Activated naive CD4-positive, alpha-beta T cell treated with anti-CD3 and anti-CD28 coated beads, Interleukin-2, amount 10 ng/mL, durations not matched to agents 7 days and 5 days (primary cell): ENCODE measurements at regions not wholly inside any gene's neighbourhood (a gene's known extent, or its start where the extent isn't known, plus 50 kb on each side); places are given as distances from the start of the nearest gene placed in this dataset.
"Not testable (repeated sequence)": the region's sequence is repeated elsewhere in the genome, so short reads cannot be mapped to it uniquely, and the experiment has no call there.

Experiments used
- CTCF ChIA-PET: fragments of 350-600 bp; sonication (Branson Sonifier 250); formaldehyde crosslinking; loops from one replicate; lab custom pipeline; 2021; ENCODE audit warnings: antibody characterized with exemption; lab: Charles Lee
- DNase-seq: peaks from one replicate; pipeline ENCODE4 v3.0.0-alpha.2; 2020
- H3K27ac Mint-ChIP-seq: one replicate; pipeline ENCODE4 v1.8.0; 2021; ENCODE audit warnings: mild to moderate bottlenecking, moderate library complexity, mixed read lengths
- H3K27me3 Mint-ChIP-seq: one replicate; pipeline ENCODE4 v1.8.0; 2021; ENCODE audit warnings: mild to moderate bottlenecking, mixed read lengths
- H3K36me3 Mint-ChIP-seq: one replicate; pipeline ENCODE4 v1.8.0; 2021; ENCODE audit warnings: mixed read lengths
- H3K4me1 Mint-ChIP-seq: one replicate; pipeline ENCODE4 v1.8.0; 2021; ENCODE audit warnings: mixed read lengths
- H3K4me3 Mint-ChIP-seq: one replicate; pipeline ENCODE4 v1.8.0; 2021; ENCODE audit warnings: mild to moderate bottlenecking, moderate library complexity, mixed read lengths
- H3K9me3 Mint-ChIP-seq: one replicate; pipeline ENCODE4 v1.8.0; 2021; ENCODE audit warnings: mixed read lengths

- H3K27me3 Mint-ChIP-seq = no peaks in the 10 kb centered on the region
- H3K27ac Mint-ChIP-seq = no peak overlapping the region
- H3K4me3 Mint-ChIP-seq = no peak overlapping the region
- no peak for DNase-seq
- CTCF ChIA-PET = no interaction called here
- no peaks in the 10 kb centered on the region for H3K9me3 Mint-ChIP-seq
- H3K36me3 Mint-ChIP-seq = no peaks in the 10 kb centered on the region
- H3K4me1 Mint-ChIP-seq = no peaks in the 10 kb centered on the region
Measured at GRCh38 chr7:11252705-11253272, 279.1 kb downstream of the PHF14 start.

DNA sequence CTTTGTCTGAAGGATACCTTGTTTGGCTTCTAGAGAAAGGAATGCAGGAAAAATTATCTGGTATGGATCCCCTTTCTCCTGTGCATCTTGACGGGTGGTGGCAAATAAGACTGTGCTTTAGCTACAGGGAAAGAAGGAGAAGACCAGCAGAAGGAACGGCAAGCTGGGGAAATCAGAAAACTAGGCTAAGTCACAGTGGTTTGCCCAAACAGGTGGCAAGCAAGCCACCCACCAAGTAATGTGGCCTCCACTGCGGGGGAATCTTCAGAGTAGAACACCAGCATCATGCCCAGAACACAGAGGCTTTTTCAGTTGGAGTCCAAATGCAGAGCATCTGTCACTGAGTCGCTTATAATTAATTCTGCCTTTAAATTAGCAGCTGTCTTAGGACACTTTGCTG, 282.8 kb downstream of the PHF14 start:
- H3K27me3 Mint-ChIP-seq = no peaks in the 10 kb centered on the region
- no peak overlapping the region for H3K27ac Mint-ChIP-seq
- H3K9me3 Mint-ChIP-seq = no peaks in the 10 kb centered on the region
- CTCF ChIA-PET = no interaction called here
- no peak for DNase-seq
- no peaks in the 10 kb centered on the region for H3K36me3 Mint-ChIP-seq
- no peak overlapping the region for H3K4me3 Mint-ChIP-seq
- no peaks in the 10 kb centered on the region for H3K4me1 Mint-ChIP-seq

GRCh38 chr7:11261470-11261869, 287.8 kb downstream of the PHF14 start:
- H3K36me3 Mint-ChIP-seq = no peaks in the 10 kb centered on the region
- no peak overlapping the region for H3K4me3 Mint-ChIP-seq
- no peak for DNase-seq
- H3K27ac Mint-ChIP-seq = no peak overlapping the region
- H3K9me3 Mint-ChIP-seq = no peaks in the 10 kb centered on the region
- H3K4me1 Mint-ChIP-seq = no peaks in the 10 kb centered on the region
- H3K27me3 Mint-ChIP-seq = no peaks in the 10 kb centered on the region
- CTCF ChIA-PET = no interaction called here

DNA sequence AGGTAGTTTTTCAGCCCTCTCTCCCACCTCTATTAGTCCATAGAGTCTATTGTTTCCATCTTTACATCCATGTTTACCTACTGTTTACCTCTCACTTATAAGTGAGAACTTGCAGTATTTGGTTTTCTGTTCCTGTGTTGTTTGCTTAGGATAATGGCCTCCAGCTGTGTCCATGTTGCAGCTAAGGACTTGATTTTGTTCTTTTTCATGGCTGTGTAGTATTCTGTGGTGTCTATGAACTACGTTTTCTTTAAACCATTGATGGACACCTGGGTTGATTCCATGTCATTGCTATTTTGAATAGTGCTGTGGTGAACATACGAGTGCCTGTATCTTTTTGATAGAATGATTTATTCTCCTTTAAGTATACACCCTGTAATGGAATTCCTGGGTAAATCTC, 292.4 kb downstream of the PHF14 start:
- no peaks in the 10 kb centered on the region for H3K9me3 Mint-ChIP-seq
- H3K36me3 Mint-ChIP-seq = no peaks in the 10 kb centered on the region
- H3K27me3 Mint-ChIP-seq = no peaks in the 10 kb centered on the region
- no peaks in the 10 kb centered on the region for H3K4me1 Mint-ChIP-seq
- no peak for DNase-seq
- no peak overlapping the region for H3K27ac Mint-ChIP-seq
- H3K4me3 Mint-ChIP-seq = no peak overlapping the region
- CTCF ChIA-PET = no interaction called here

DNA sequence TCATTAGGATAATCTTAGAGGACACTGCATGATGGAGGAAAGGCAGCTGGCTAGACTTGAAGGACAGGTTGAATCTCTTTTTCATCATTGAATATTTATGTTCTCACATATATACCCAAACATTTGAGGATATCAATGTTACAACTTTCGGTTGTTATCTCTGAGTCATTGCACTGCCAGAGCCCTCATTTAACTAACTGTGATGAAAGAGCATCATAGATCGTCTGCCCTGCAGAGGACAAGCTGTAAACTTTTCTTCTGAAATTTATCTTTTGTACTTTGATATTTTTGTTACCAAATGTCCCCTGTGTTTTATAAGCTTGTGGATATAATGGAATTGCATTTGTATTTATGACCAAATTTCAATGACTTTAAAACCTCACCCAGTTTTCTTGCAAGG, 298.7 kb downstream of the PHF14 start:
- H3K27me3 Mint-ChIP-seq = no peaks in the 10 kb centered on the region
- CTCF ChIA-PET = no interaction called here
- no peaks in the 10 kb centered on the region for H3K9me3 Mint-ChIP-seq
- DNase-seq = no peak
- H3K4me3 Mint-ChIP-seq = no peak overlapping the region
- H3K36me3 Mint-ChIP-seq = no peaks in the 10 kb centered on the region
- H3K27ac Mint-ChIP-seq = no peak overlapping the region
- no peaks in the 10 kb centered on the region for H3K4me1 Mint-ChIP-seq

GRCh38 chr7:11274074-11274473, 300.4 kb downstream of the PHF14 start:
- Mint-ChIP-seq H3K4me3 (no peak overlapping the region), H3K9me3 (no peaks in the 10 kb centered on the region), H3K36me3 (no peaks in the 10 kb centered on the region), H3K27me3 (no peaks in the 10 kb centered on the region), H3K4me1 (no peaks in the 10 kb centered on the region), H3K27ac (no peak overlapping the region)
- DNase-seq = no peak
- CTCF ChIA-PET = no interaction called here

GRCh38 chr7:11281953-11282352, 308.3 kb downstream of the PHF14 start:
- Mint-ChIP-seq H3K4me3 (no peak overlapping the region), H3K27ac (no peak overlapping the region), H3K4me1 (no peaks in the 10 kb centered on the region), H3K9me3 (no peaks in the 10 kb centered on the region), H3K36me3 (no peaks in the 10 kb centered on the region), H3K27me3 (no peaks in the 10 kb centered on the region)
- CTCF ChIA-PET = no interaction called here
- no peak for DNase-seq

- H3K36me3 Mint-ChIP-seq, H3K27me3 Mint-ChIP-seq, CTCF ChIA-PET, H3K9me3 Mint-ChIP-seq, DNase-seq, H3K4me3 Mint-ChIP-seq, H3K4me1 Mint-ChIP-seq, H3K27ac Mint-ChIP-seq: not testable (repeated sequence)
Measured at GRCh38 chr7:11283584-11283983, 309.9 kb downstream of the PHF14 start.

DNA sequence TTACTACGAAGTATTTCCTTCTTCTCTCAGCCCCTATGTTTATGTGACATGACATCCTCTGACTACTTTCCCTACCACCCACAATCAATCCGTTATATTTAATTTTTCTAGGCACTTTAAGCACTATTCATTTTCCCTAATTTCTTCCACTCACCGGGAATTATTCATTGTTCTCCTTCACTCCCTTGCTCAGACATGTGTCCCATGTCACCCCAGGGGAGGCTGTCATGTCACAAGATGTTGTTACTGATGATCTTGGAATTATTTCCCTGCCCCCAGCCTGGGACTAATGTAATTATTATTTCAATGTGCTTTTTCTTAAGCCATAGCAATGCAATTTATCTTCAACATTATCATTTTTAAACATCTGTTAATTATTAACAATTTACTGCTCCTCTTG, 317.2 kb downstream of the PHF14 start:
- Mint-ChIP-seq H3K36me3 (no peaks in the 10 kb centered on the region), H3K4me1 (no peaks in the 10 kb centered on the region), H3K27ac (no peak overlapping the region), H3K27me3 (no peaks in the 10 kb centered on the region), H3K4me3 (no peak overlapping the region), H3K9me3 (no peaks in the 10 kb centered on the region)
- DNase-seq = no peak
- CTCF ChIA-PET = no interaction called here

GRCh38 chr7:11294218-11294617, 320.5 kb downstream of the PHF14 start:
- no peaks in the 10 kb centered on the region for H3K27me3 Mint-ChIP-seq
- H3K4me3 Mint-ChIP-seq = no peak overlapping the region
- H3K4me1 Mint-ChIP-seq = no peaks in the 10 kb centered on the region
- no peak for DNase-seq
- no peaks in the 10 kb centered on the region for H3K9me3 Mint-ChIP-seq
- H3K27ac Mint-ChIP-seq = no peak overlapping the region
- CTCF ChIA-PET = interaction anchor here (1.5 kb wide), 1 partner anchor 51 kb away, joined by 4 read pairs; no protein-coding TSS in a partner anchor
- H3K36me3 Mint-ChIP-seq = no peaks in the 10 kb centered on the region

- CTCF ChIA-PET = interaction anchor here (1.5 kb wide), 1 partner anchor 50 kb away, joined by 4 read pairs; no protein-coding TSS in a partner anchor
- no peak overlapping the region for H3K27ac Mint-ChIP-seq
Measured at GRCh38 chr7:11294965-11295364, 321.3 kb downstream of the PHF14 start.

DNA sequence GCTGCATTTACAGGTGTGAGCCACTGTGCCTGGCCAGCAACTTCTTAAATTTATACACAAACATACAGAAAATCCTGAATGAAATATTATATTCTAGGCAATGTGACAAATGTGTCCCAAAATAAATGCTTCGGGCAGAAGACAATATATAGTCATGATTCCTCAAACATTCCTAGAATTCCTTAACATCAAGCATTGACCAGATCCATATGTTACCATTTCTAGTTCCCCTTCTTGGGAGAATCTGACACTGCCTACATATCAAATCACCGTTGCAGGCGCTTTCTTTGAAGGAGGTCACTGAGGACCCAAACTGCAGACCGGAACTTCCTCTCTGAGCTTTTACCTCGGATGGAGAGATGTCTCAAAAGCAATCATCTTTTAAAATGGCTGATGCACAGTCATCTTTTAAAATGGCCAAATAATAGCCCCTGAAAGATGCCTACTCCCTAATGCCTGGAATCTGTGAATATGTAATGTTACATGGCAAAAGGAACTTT, 323.5 kb downstream of the PHF14 start:
- H3K36me3 Mint-ChIP-seq = no peaks in the 10 kb centered on the region
- CTCF ChIA-PET = no interaction called here
- H3K9me3 Mint-ChIP-seq = no peaks in the 10 kb centered on the region
- no peak overlapping the region for H3K27ac Mint-ChIP-seq
- no peak overlapping the region for H3K4me3 Mint-ChIP-seq
- no peaks in the 10 kb centered on the region for H3K4me1 Mint-ChIP-seq
- no peaks in the 10 kb centered on the region for H3K27me3 Mint-ChIP-seq
- DNase-seq = no peak

More at GRCh38 chr7:11294965-11295364, 321.3 kb downstream of the PHF14 start:
- Mint-ChIP-seq H3K27me3 (no peaks in the 10 kb centered on the region), H3K9me3 (no peaks in the 10 kb centered on the region), H3K4me1 (no peaks in the 10 kb centered on the region), H3K4me3 (no peak overlapping the region), H3K36me3 (no peaks in the 10 kb centered on the region)
- no peak for DNase-seq

DNA sequence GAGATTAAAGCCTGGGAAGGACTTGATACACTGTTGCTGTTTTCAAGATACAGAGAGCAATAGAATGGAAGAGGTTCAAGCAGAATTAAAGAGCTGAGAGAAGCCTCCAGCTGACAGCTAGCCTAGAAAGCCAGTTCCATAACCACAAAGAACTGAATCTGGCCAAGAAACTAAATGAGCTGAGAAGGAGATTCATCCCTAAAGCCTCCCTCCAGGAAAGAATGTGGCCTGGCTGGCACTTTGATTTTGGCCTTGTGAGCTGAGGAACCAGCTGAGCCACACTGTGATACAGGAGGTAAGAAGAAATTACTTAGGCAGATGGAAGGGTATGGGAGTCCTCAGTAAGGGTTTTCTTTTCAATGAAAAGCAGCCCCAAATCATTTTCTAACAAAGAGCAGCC, 324.1 kb downstream of the PHF14 start:
- Mint-ChIP-seq H3K9me3 (no peaks in the 10 kb centered on the region), H3K27me3 (no peaks in the 10 kb centered on the region), H3K27ac (no peak overlapping the region), H3K4me3 (no peak overlapping the region), H3K36me3 (no peaks in the 10 kb centered on the region), H3K4me1 (no peaks in the 10 kb centered on the region)
- DNase-seq = no peak
- CTCF ChIA-PET = no interaction called here

- Mint-ChIP-seq H3K9me3 (no peaks in the 10 kb centered on the region), H3K36me3 (no peaks in the 10 kb centered on the region), H3K27ac (no peak overlapping the region), H3K4me1 (no peaks in the 10 kb centered on the region), H3K4me3 (no peak overlapping the region), H3K27me3 (no peaks in the 10 kb centered on the region)
- no peak for DNase-seq
- CTCF ChIA-PET = no interaction called here
Measured at GRCh38 chr7:11298220-11298619, 324.5 kb downstream of the PHF14 start.

DNA sequence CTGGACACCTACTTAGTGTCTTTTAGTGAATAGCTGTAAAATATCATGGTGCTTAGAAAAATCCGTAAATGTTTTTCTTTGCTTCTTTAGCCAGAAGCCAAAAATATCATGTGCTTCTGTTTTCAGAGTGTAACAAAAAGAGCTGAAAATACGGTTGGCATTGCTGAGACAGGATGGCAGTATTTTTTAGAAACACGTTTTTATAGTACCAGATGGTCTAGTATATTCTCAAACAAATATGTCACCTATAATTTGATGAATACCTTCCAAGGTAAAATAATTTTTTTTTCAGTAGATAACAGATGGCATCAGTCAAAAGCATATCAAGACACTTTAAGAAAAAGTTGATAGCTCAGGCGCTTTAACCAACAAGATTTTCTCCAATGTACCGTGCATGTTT, 326.6 kb downstream of the PHF14 start:
- no peak overlapping the region for H3K27ac Mint-ChIP-seq
- no peak for DNase-seq
- CTCF ChIA-PET = no interaction called here
- H3K27me3 Mint-ChIP-seq = no peaks in the 10 kb centered on the region
- no peaks in the 10 kb centered on the region for H3K9me3 Mint-ChIP-seq
- no peaks in the 10 kb centered on the region for H3K4me1 Mint-ChIP-seq
- no peaks in the 10 kb centered on the region for H3K36me3 Mint-ChIP-seq
- H3K4me3 Mint-ChIP-seq = no peak overlapping the region

DNA sequence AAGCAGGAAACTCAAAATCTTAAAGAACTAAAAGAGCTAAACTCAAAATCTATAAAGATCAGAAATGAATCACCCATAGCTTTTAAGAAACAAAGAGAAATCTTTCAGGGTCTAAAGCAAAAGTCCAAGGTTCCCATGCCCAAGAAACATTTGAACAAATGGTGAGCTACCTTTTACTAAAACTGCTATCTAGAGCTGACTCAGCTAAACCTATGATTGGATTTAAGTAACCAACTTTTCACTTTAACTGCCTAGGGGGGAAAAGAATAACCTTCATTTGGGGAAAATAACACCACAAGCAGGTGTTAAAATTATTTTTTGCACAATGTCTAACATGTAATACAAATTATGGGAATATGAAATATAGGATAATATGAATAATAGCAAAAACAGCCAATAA, 328.4 kb downstream of the PHF14 start:
- CTCF ChIA-PET = no interaction called here
- H3K27ac Mint-ChIP-seq = no peak overlapping the region

More for the DNA sequence above, 328.4 kb downstream of the PHF14 start:
- Mint-ChIP-seq H3K4me1 (no peaks in the 10 kb centered on the region), H3K9me3 (no peaks in the 10 kb centered on the region), H3K4me3 (no peak overlapping the region), H3K27me3 (no peaks in the 10 kb centered on the region), H3K36me3 (no peaks in the 10 kb centered on the region)
- no peak for DNase-seq
